Common myeloid progenitor, CD34-positive (primary cell): ENCODE measurements at regions not wholly inside any gene's neighbourhood (a gene's known extent, or its start where the extent isn't known, plus 50 kb on each side); places are given as distances from the start of the nearest gene placed in this dataset.

Source experiments
- CTCF ChIA-PET: fragments of 350-600 bp; sonication (Branson Sonifier 250); formaldehyde crosslinking; loops from one replicate; lab custom pipeline; 2021; ENCODE audit warnings: antibody characterized with exemption; lab: Charles Lee
- POLR2A ChIA-PET: fragments of 350-600 bp; sonication (Branson Sonifier 250); formaldehyde crosslinking; loops from one replicate; lab custom pipeline; 2021; ENCODE audit warnings: antibody characterized with exemption; lab: Charles Lee
- DNase-seq, 3 donors: peaks; one replicate each; pipeline versions ENCODE4 v3.0.0 to v3.0.0-alpha.2; 2013
- H3K27ac ChIP-seq, 2 experiments: 1 replicate in 1 of 2; 2 replicates in 1 of 2; pipeline ENCODE4 v1.7.0; 2013; ENCODE audit warnings: inconsistent platforms in 2 of 2, low read length in 2 of 2, mild to moderate bottlenecking in 2 of 2, low read depth in 1 of 2, moderate library complexity in 1 of 2; ENCODE audit not compliant: severe bottlenecking in 2 of 2, insufficient read depth in 1 of 2, poor library complexity in 1 of 2
- H3K27me3 ChIP-seq, 5 experiments: replicated peaks in 2 of 5; 1 replicate in 3 of 5; 2 replicates in 2 of 5; pipeline versions ENCODE4 v1.6.1 to v1.7.0; 2013; ENCODE audit warnings: low read length in 4 of 5, mild to moderate bottlenecking in 2 of 5, moderate library complexity in 2 of 5, inconsistent platforms in 1 of 5; ENCODE audit not compliant: insufficient read depth in 5 of 5, control insufficient read depth in 4 of 5
- H3K36me3 ChIP-seq, 4 experiments: 1 replicate in 2 of 4; 2 replicates in 2 of 4; pipeline versions ENCODE4 v1.6.1 to v1.7.0; 2013; ENCODE audit warnings: low read length in 3 of 4, control low read depth in 1 of 4, mild to moderate bottlenecking in 1 of 4; ENCODE audit not compliant: control insufficient read depth in 4 of 4, insufficient read depth in 4 of 4
- H3K4me1 ChIP-seq, 4 experiments: 1 replicate in 3 of 4; 2 replicates in 1 of 4; pipeline versions ENCODE4 v1.6.1 to v1.7.1; 2013; ENCODE audit warnings: low read length in 3 of 4, mild to moderate bottlenecking in 3 of 4, control low read depth in 1 of 4, inconsistent platforms in 1 of 4, moderate library complexity in 1 of 4; ENCODE audit not compliant: control insufficient read depth in 4 of 4, insufficient read depth in 4 of 4; ENCODE audit errors: control extremely low read depth in 1 of 4
- H3K4me3 ChIP-seq, 7 experiments: 1 replicate in 4 of 7; 2 replicates in 3 of 7; pipeline versions ENCODE4 v1.5.1 to v1.7.0; 2013; ENCODE audit warnings: mild to moderate bottlenecking in 7 of 7, low read length in 6 of 7, moderate library complexity in 6 of 7, inconsistent platforms in 2 of 7, low read depth in 2 of 7, control low read depth in 1 of 7; ENCODE audit not compliant: insufficient read depth in 4 of 7, control insufficient read depth in 1 of 7; ENCODE audit errors: extremely low read depth in 1 of 7
- H3K9me3 ChIP-seq, 5 experiments: 1 replicate in 4 of 5; 2 replicates in 1 of 5; pipeline versions ENCODE4 v1.6.1 to v1.7.1; 2013; ENCODE audit warnings: low read length in 4 of 5, mild to moderate bottlenecking in 2 of 5, inconsistent platforms in 1 of 5, low read depth in 1 of 5, moderate library complexity in 1 of 5; ENCODE audit not compliant: control insufficient read depth in 4 of 5, insufficient read depth in 2 of 5; ENCODE audit errors: control extremely low read depth in 1 of 5
- WGBS: methylation state at CpG from one replicate; pipeline ENCODE4 v1.1.5; 2013; ENCODE audit not compliant: insufficient coverage; 5-methylcytosine and 5-hydroxymethylcytosine counted together

DNA sequence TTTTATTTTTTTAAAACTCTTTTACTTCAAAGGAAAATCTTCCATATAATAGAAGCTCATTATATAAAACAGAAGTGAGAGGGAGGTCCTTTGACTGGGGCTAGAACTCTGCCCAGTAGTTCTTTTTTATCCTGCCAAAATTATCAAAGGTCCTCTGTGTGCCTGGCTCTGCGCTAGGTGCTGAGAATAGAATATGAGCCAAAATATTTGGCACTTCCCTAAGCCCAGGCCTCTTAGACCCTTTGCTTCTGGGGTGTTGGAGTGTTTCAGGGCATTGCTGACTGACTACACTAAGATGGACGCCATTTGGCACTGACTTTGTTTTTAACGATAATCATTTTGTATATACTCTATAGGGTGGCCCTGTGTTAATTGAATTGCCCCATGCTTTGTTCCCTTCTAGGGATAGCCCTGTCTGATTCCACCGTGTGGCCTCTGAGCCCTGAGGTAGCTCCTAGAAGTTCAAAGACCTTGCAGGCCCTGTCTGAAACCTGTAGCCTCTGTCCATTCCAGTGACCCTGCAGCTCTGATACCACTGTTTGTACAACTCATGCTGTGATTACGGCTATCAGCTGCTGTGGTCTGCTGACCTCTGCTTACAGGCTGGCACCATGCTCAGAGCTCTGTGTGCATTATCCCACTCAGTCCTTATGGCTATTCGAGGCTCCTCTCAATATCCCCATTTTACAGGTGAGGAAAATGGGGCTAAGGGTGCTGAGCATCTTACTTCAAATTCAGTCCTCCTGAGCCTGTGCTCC, 84.3 kb upstream of the SHB start:
- Histone ChIP-seq H3K27me3 (peaks cover 0 to 13% (median 6%) of the 10 kb centered on the region in 5 experiments), H3K36me3 (no peaks in the 10 kb centered on the region), H3K27ac (no peak overlapping the region), H3K4me3 (no peak overlapping the region), H3K4me1 (peaks cover 0 to 1% (median 0%) of the 10 kb centered on the region in 4 experiments), H3K9me3 (no peaks in the 10 kb centered on the region)
- no peak for DNase-seq
- CTCF ChIA-PET, result no interaction called here
- WGBS, result 100% methylated on average over 3 of the region's 6 CpGs
- POLR2A ChIA-PET, result no interaction called here

- Histone ChIP-seq H3K36me3 (no peaks in the 10 kb centered on the region), H3K9me3 (peaks cover 0 to 6% (median 0%) of the 10 kb centered on the region in 5 experiments), H3K4me1 (no peaks in the 10 kb centered on the region), H3K4me3 (no peak overlapping the region), H3K27ac (no peak overlapping the region), H3K27me3 (peaks cover 0 to 24% (median 6%) of the 10 kb centered on the region in 5 experiments)
- DNase-seq, result no peak
- POLR2A ChIA-PET, result no interaction called here
- CTCF ChIA-PET, result no interaction called here
- WGBS, result 100% methylated on average over 1 of the region's 3 CpGs
These were observed 80.6 kb upstream of the SHB start for GRCh38 chr9:38149647-38150046.

GRCh38 chr9:38146844-38147243, 77.8 kb upstream of the SHB start:
- WGBS, result 100% methylated on average over 7 of the region's 8 CpGs

DNA sequence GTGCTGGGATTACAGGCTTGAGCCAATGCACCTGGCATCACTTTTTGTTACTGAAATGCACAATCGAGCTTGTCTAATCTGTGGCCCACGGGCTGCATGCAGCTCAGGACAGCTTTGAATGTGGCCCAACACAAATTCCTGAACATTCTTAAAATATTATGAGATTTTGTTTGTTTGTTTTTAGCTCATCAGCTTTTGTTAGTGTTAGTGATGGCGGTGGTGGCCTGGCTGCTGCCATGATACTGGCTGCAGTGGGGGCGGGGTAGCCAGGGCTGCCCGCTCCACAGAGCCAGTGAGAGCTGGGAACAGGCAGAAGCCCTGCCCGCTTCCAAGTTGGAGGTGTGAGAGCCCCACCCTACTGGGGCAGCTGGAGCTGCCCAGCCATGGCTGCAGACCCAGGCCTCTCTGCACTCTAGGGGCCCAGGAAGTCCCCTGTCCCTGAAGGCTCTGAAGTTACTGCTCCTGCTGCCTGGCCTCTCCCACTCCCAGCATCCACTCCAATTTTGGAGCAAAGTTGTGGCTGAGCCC, 76.6 kb upstream of the SHB start:
- no peaks in the 10 kb centered on the region for H3K36me3 ChIP-seq
- DNase-seq, result no peak
- peaks cover 0 to 6% (median 0%) of the 10 kb centered on the region in 5 experiments for H3K9me3 ChIP-seq
- CTCF ChIA-PET, result no interaction called here
- H3K4me3 ChIP-seq, result no peak overlapping the region
- POLR2A ChIA-PET, result no interaction called here
- peaks cover 0 to 50% (median 10%) of the 10 kb centered on the region in 5 experiments for H3K27me3 ChIP-seq
- WGBS, result 100% methylated on average over 2 of the region's 6 CpGs
- no peak overlapping the region for H3K27ac ChIP-seq
- H3K4me1 ChIP-seq, result no peaks in the 10 kb centered on the region

More at GRCh38 chr9:38146844-38147243, 77.8 kb upstream of the SHB start:
- no peak for DNase-seq
- Histone ChIP-seq H3K27me3 (peaks cover 0 to 40% (median 8%) of the 10 kb centered on the region in 5 experiments), H3K27ac (no peak overlapping the region), H3K4me3 (no peak overlapping the region), H3K4me1 (no peaks in the 10 kb centered on the region), H3K36me3 (no peaks in the 10 kb centered on the region), H3K9me3 (peaks cover 0 to 6% (median 0%) of the 10 kb centered on the region in 5 experiments)
- ChIA-PET CTCF (no interaction called here), POLR2A (no interaction called here)

DNA sequence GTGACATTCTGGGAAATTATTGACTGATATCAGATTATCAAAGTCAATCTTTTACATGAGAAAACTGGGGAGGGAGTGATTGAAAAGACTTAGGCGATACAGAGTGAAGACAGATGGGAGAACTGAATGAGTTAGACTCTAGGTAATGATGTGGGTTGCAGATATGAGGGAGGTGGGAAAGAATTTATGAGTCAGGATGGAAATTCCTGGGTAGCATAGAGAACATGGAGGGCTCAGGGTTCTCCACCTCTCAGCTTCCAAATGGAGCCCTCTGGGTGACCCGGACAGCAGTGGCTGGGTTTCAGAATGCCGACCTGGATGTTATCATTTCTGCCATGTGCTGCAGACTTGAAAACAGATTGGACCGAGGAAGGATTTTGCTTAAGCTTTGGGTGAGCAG, 75.4 kb upstream of the SHB start:
- WGBS, result 96% methylated on average over 3 of the region's 4 CpGs
- DNase-seq, result no peak
- no peaks in the 10 kb centered on the region for H3K36me3 ChIP-seq
- ChIA-PET POLR2A (no interaction called here), CTCF (no interaction called here)
- no peak overlapping the region for H3K4me3 ChIP-seq
- no peaks in the 10 kb centered on the region for H3K4me1 ChIP-seq
- no peak overlapping the region for H3K27ac ChIP-seq
- peaks cover 0 to 54% (median 17%) of the 10 kb centered on the region in 5 experiments for H3K27me3 ChIP-seq
- peaks cover 0 to 6% (median 0%) of the 10 kb centered on the region in 5 experiments for H3K9me3 ChIP-seq

GRCh38 chr9:38141746-38142591, 72.9 kb upstream of the SHB start:
- ChIA-PET POLR2A (no interaction called here), CTCF (no interaction called here)
- 62% methylated on average over 2 of the region's 4 CpGs for WGBS
- Histone ChIP-seq H3K4me1 (peaks cover 0 to 8% (median 4%) of the 10 kb centered on the region in 4 experiments), H3K36me3 (no peaks in the 10 kb centered on the region), H3K4me3 (no peak overlapping the region), H3K27ac (no peak overlapping the region), H3K9me3 (peaks cover 0 to 6% (median 0%) of the 10 kb centered on the region in 5 experiments), H3K27me3 (peaks cover 0 to 61% (median 17%) of the 10 kb centered on the region in 5 experiments)
- DNase-seq, result no peak
